Muscle layer of colon (tissue), 2 donors: ENCODE measurements at regions not wholly inside any gene's neighbourhood (a gene's known extent, or its start where the extent isn't known, plus 50 kb on each side); places are given as distances from the start of the nearest gene placed in this dataset.

Source experiments
- H3K27ac ChIP-seq: one replicate; pipeline ENCODE4 v1.7.0; 2013; ENCODE audit warnings: low read depth, mild to moderate bottlenecking, low read length, moderate library complexity
- H3K27me3 ChIP-seq, 2 donors: one replicate each; pipeline ENCODE4 v1.7.0; 2013; ENCODE audit warnings: low read length in 2 of 2, mild to moderate bottlenecking in 2 of 2; ENCODE audit not compliant: insufficient read depth in 2 of 2, control insufficient read depth in 1 of 2
- H3K36me3 ChIP-seq: one replicate; pipeline ENCODE4 v1.7.0; 2013; ENCODE audit warnings: mild to moderate bottlenecking, low read length; ENCODE audit not compliant: insufficient read depth
- H3K4me1 ChIP-seq: one replicate; pipeline ENCODE4 v1.7.0; 2013; ENCODE audit warnings: mild to moderate bottlenecking, low read length; ENCODE audit not compliant: insufficient read depth
- H3K4me3 ChIP-seq, 2 donors: one replicate each; pipeline ENCODE4 v1.7.0; 2013; ENCODE audit warnings: low read length in 2 of 2, low read depth in 1 of 2, mild to moderate bottlenecking in 1 of 2, moderate library complexity in 1 of 2
- H3K9ac ChIP-seq: one replicate; pipeline ENCODE4 v1.7.0; 2013; ENCODE audit warnings: low read length
- H3K9me3 ChIP-seq: one replicate; pipeline ENCODE4 v1.7.0; 2013; ENCODE audit warnings: mild to moderate bottlenecking, low read length
- donor health status: abdominal sarcoma.
- donor health status: Adenocarcinoma of cecum.

DNA sequence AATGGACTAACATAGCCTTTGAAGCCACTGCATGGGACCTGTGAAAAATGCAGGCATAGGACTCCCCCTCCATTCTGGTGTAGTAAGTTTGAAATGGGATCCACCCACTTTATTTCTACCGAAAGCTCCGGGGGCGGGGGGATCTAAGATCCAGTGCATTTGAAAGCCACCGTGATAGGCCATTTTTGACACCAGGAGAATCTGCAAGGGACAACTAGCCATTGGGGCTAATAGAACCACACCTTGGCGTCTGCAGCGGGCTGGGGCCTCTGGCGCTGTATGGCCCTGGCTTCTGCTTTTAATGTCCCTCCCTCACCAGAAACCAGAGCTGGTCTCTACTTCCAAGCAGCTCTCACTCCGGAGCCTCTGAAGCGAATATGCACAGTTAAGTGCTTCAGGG is 60.1 kb upstream of the GPR26 start:
- Histone ChIP-seq H3K9me3 (no peaks in the 10 kb centered on the region), H3K9ac (no peak overlapping the region), H3K4me1 (no peaks in the 10 kb centered on the region), H3K36me3 (no peaks in the 10 kb centered on the region), H3K27me3 (no peaks in the 10 kb centered on the region), H3K27ac (no peak overlapping the region), H3K4me3 (no peak overlapping the region)

DNA sequence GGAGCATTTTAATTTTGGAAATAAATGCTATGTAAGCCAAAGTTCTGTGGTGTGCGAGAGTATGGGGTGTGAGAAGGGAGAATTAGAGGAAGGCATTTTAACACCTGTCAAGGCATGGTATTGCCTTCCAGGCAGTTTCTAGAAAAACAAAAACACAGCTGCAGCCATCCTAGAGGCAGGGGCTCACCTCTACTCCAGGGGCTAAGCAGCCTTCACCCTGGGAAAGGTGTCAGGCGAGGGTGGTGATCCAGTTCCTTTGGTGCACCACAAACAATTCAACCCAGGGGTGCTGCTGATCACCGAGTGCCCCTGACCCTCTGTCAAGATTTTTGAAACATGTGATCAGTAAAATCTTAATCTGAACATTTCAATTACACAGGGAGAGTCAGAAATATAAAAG is 59.2 kb upstream of the GPR26 start:
- Histone ChIP-seq H3K4me1 (no peaks in the 10 kb centered on the region), H3K4me3 (no peak overlapping the region), H3K27ac (no peak overlapping the region), H3K36me3 (no peaks in the 10 kb centered on the region), H3K27me3 (no peaks in the 10 kb centered on the region), H3K9me3 (no peaks in the 10 kb centered on the region), H3K9ac (no peak overlapping the region)

DNA sequence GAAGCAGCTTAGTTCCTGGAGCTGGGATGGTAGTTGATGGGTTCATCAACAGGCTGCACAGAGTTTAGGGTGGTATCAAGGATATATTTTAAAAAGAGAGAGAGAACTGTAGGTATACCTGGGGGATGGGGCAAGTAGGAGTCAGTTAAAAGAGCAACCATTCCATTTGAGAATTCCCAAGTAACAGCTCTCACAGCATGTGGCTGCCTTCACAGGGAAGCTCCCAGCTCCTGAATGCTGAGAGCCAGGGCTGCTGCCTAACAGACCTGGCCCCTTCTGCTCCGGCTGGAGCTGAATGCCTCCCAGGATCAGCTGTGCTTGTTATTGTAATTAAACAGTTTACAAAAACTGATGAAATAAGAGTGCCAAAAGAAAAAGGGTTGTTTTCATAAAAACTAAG is 58.8 kb upstream of the GPR26 start:
- H3K27me3 ChIP-seq: no peaks in the 10 kb centered on the region
- no peaks in the 10 kb centered on the region for H3K4me1 ChIP-seq
- no peaks in the 10 kb centered on the region for H3K9me3 ChIP-seq
- H3K4me3 ChIP-seq: no peak overlapping the region
- H3K9ac ChIP-seq: no peak overlapping the region
- no peaks in the 10 kb centered on the region for H3K36me3 ChIP-seq
- H3K27ac ChIP-seq: no peak overlapping the region

DNA sequence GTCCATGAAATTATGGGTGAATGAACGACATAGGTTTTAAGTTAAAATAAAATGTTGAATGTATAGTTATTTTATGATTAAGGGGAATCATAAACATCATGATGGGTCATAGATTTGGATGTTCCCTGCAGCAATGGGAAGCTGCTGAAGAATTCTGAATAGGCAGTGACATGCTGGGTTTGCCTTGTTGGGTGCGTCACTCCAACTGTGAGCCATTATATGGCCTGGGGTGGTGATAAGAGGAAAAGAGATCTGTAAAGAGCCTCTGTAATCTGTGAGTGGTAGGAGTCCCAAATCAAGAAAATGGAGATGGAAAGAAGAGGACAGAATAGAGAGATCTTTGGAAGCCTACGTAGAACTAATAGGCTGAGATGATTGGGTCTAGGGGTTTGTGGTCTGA is 58.1 kb upstream of the GPR26 start:
- Histone ChIP-seq H3K27me3 (no peaks in the 10 kb centered on the region), H3K27ac (no peak overlapping the region), H3K36me3 (no peaks in the 10 kb centered on the region), H3K4me1 (no peaks in the 10 kb centered on the region), H3K9me3 (no peaks in the 10 kb centered on the region), H3K9ac (no peak overlapping the region), H3K4me3 (no peak overlapping the region)

DNA sequence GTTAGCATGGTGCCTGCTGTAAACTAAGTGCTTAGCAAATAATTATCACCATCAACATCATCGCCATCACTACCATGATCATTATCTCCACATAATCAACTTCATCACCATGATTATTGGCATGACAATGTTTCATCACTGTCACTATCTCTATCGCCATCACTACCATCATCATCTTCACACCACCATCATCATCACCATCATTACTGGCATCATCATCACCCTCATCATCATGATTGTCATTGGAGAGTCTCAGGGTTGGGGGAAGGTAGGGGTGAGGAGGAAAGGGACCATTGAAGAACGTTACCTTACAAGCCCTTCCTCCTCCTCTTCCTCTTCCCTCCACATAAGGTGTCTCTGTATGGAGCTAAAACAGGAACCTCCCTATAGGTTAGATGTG is 54.9 kb upstream of the GPR26 start:
- no peak overlapping the region for H3K4me3 ChIP-seq
- no peak overlapping the region for H3K27ac ChIP-seq
- no peaks in the 10 kb centered on the region for H3K36me3 ChIP-seq
- peaks cover 0 to 3% of the 10 kb centered on the region in 2 donors for H3K27me3 ChIP-seq
- H3K9me3 ChIP-seq: no peaks in the 10 kb centered on the region
- no peaks in the 10 kb centered on the region for H3K4me1 ChIP-seq
- no peak overlapping the region for H3K9ac ChIP-seq

DNA sequence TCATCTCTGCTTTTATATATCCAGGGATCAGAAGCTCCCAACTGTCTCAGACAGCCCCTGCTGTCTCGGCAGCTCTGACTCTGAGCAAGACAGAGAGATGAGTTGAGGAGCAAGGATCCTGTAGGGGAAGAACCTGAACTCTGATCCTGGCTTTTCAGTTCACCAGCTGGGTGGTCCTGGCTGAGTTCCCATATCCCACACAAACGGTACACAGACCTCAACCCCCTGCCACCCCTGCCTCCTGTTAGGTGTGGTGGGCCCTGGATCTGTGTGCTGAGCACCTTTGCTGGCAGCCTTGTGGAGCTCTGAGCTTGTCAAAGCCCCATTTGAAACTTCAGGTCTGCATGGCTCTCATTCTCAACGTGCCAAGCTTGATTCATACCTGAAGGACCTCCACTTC is 54.3 kb upstream of the GPR26 start:
- peaks cover 0 to 3% of the 10 kb centered on the region in 2 donors for H3K27me3 ChIP-seq
- H3K4me3 ChIP-seq: no peak overlapping the region
- H3K27ac ChIP-seq: no peak overlapping the region
- no peaks in the 10 kb centered on the region for H3K9me3 ChIP-seq
- H3K36me3 ChIP-seq: no peaks in the 10 kb centered on the region
- no peak overlapping the region for H3K9ac ChIP-seq
- no peaks in the 10 kb centered on the region for H3K4me1 ChIP-seq

DNA sequence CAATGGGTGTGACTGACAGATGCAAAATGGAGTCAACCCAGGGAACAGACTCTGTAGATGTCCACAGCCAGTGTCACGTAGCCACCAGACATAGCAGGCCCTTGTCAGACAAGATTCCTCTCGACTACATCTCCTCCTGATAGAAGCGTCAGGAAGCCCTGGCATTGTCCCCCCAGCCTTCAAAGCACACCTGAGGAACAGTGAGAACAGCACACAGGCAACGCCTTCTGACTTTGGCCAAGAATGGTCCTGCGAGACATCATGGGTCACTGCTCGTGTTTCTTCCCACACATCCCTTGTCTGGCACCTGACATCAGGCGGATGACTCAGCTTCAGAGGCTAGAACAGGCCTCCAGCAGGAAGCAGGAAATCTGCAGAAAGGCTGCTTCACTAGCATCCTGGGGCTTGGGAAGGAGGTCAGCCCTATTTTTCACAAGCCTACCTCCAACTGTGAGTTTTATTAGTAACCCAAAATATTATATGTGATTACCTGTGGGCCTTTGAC is 52.8 kb upstream of the GPR26 start:
- H3K36me3 ChIP-seq: no peaks in the 10 kb centered on the region
- H3K27ac ChIP-seq: no peak overlapping the region
- H3K4me1 ChIP-seq: no peaks in the 10 kb centered on the region
- H3K4me3 ChIP-seq: no peak overlapping the region
- H3K27me3 ChIP-seq: peaks cover 0 to 3% of the 10 kb centered on the region in 2 donors
- no peaks in the 10 kb centered on the region for H3K9me3 ChIP-seq
- no peak overlapping the region for H3K9ac ChIP-seq

DNA sequence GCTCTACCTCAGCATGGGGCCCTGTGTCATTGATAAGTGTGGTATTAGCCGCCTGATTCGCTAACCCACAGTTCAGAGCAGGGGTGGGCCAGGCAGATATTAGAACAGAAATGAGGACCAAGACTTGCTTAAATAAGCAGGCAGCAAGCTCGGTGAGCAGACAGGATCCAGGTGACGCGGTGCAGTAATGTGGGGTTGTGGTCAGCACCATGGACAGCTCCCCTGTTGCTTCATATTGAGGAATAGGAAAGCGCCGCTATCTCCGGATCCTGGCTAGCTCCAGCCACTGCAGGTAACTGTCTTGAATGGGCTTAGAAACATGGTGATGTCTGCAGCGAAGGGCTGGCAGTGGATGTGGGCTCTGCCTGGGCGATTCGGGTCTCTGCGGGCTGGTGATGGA is 51.3 kb upstream of the GPR26 start:
- Histone ChIP-seq H3K4me3 (no peak overlapping the region), H3K9me3 (no peaks in the 10 kb centered on the region), H3K27ac (no peak overlapping the region)

More for the DNA sequence above, 51.3 kb upstream of the GPR26 start:
- H3K36me3 ChIP-seq: no peaks in the 10 kb centered on the region
- no peaks in the 10 kb centered on the region for H3K4me1 ChIP-seq
- H3K9ac ChIP-seq: no peak overlapping the region
- peaks cover 0 to 3% of the 10 kb centered on the region in 2 donors for H3K27me3 ChIP-seq
